MM.1S (cell line): ENCODE measurements at regions not wholly inside any gene's neighbourhood (a gene's known extent, or its start where the extent isn't known, plus 50 kb on each side); places are given as distances from the start of the nearest gene placed in this dataset.

ENCODE experiments used
- CTCF ChIP-seq: fragments of 300-600 bp; sonication (generic); IDR thresholded peaks from 2 replicates; pipeline ENCODE4 v1.5.1; 2016; ENCODE audit warnings: antibody characterized with exemption, low read length, mixed read lengths
- EZH2 ChIP-seq: fragments of 300-600 bp; sonication (generic); optimal IDR thresholded peaks from 2 replicates; pipeline ENCODE3; 2017; ENCODE audit warnings: low read depth, mild to moderate bottlenecking, antibody characterized with exemption, low read length, mixed read lengths

- TF ChIP-seq CTCF (no peak), EZH2 (no peak)
These were observed 1128.0 kb downstream of the STPG2 start for GRCh38 chr4:97015301-97015700.
